HEK293 (cell line): ENCODE measurements at regions not wholly inside any gene's neighbourhood (a gene's known extent, or its start where the extent isn't known, plus 50 kb on each side); places are given as distances from the start of the nearest gene placed in this dataset.
A peak's percentile ranks its signal among the peaks of the same experiment; 100 is the strongest.

ENCODE experiments used
- CTCF ChIA-PET: fragments of 350-600 bp; formaldehyde crosslinking; extraction: SDS; loops from one replicate; lab custom pipeline; 2021; ENCODE audit warnings: antibody characterized with exemption; lab: Yijun Ruan, JAX
- POLR2A ChIA-PET: fragments of 300-600 bp; formaldehyde crosslinking; extraction: SDS; loops from one replicate; lab custom pipeline; 2020; ENCODE audit warnings: antibody characterized with exemption, inconsistent platforms; lab: Yijun Ruan, JAX
- H3K27ac ChIP-seq: fragments of 200-500 bp; sonication (Bioruptor generic); 2 replicates; pipeline ENCODE4 v1.5.1; 2014; ENCODE audit warnings: low read depth, low read length, control low read depth, inconsistent platforms; ENCODE audit errors: extremely low read depth
- H3K36me3 ChIP-seq, 2 experiments: fragments of 200-500 bp in 1 of 2; sonication (Bioruptor generic) in 1 of 2; 1 replicate in 1 of 2; 2 replicates in 1 of 2; pipeline ENCODE4 v1.5.1; 2014 to 2017; ENCODE audit warnings: inconsistent platforms in 2 of 2, low read length in 2 of 2; ENCODE audit not compliant: control insufficient read depth in 2 of 2, insufficient read depth in 1 of 2
- H3K4me1 ChIP-seq: fragments of 200-500 bp; sonication (Bioruptor generic); 2 replicates; pipeline ENCODE4 v1.5.1; 2014; ENCODE audit warnings: mild to moderate bottlenecking, low read length, inconsistent platforms; ENCODE audit not compliant: control insufficient read depth, insufficient read depth
- H3K4me3 ChIP-seq: 2 replicates; pipeline ENCODE4 v1.5.1; 2011; ENCODE audit warnings: low read depth, mild to moderate bottlenecking, control low read depth, low read length, moderate library complexity
- H3K9me3 ChIP-seq: fragments of 200-500 bp; sonication (Bioruptor generic); 2 replicates; pipeline ENCODE4 v1.5.1; 2014; ENCODE audit warnings: low read depth, low read length, inconsistent platforms; ENCODE audit not compliant: control insufficient read depth, insufficient read depth
- REST ChIP-seq: fragments of 450-650 bp; formaldehyde crosslinking; IDR thresholded peaks from 2 replicates; pipeline ENCODE4 v1.5.1; 2016; ENCODE audit warnings: missing biosample characterization, missing genetic modification characterization
- SCRT2 ChIP-seq: fragments of 450-650 bp; formaldehyde crosslinking; IDR thresholded peaks from 2 replicates; pipeline ENCODE4 v1.5.1; 2016; ENCODE audit warnings: missing biosample characterization, missing genetic modification characterization
- TCF7L2 ChIP-seq: IDR thresholded peaks from 2 replicates; pipeline ENCODE4 v1.6.1; 2011; ENCODE audit warnings: low read depth, mild to moderate bottlenecking, inconsistent platforms, low read length, moderate library complexity, borderline replicate concordance
- ZBTB48 ChIP-seq: fragments of 450-650 bp; formaldehyde crosslinking; IDR thresholded peaks from 2 replicates; pipeline ENCODE4 v1.5.1; 2016; ENCODE audit warnings: missing biosample characterization, missing genetic modification characterization
- ZNF146 ChIP-seq: fragments of 450-650 bp; formaldehyde crosslinking; IDR thresholded peaks from 2 replicates; pipeline ENCODE4 v1.5.1; 2016; ENCODE audit warnings: missing biosample characterization, missing genetic modification characterization
- ZNF24 ChIP-seq: fragments of 450-650 bp; formaldehyde crosslinking; IDR thresholded peaks from 2 replicates; pipeline ENCODE4 v1.5.1; 2016; ENCODE audit warnings: missing biosample characterization, missing genetic modification characterization
- ZNF280D ChIP-seq: fragments of 450-650 bp; formaldehyde crosslinking; IDR thresholded peaks from 2 replicates; pipeline ENCODE4 v1.5.1; 2016; ENCODE audit warnings: missing biosample characterization, missing genetic modification characterization
- ZNF311 ChIP-seq: fragments of 450-650 bp; formaldehyde crosslinking; IDR thresholded peaks from 2 replicates; pipeline ENCODE4 v1.5.1; 2017; ENCODE audit warnings: missing biosample characterization, missing genetic modification characterization, borderline replicate concordance
- ZNF449 ChIP-seq: fragments of 450-650 bp; formaldehyde crosslinking; IDR thresholded peaks from 2 replicates; pipeline ENCODE4 v1.5.1; 2017; ENCODE audit warnings: missing biosample characterization, mild to moderate bottlenecking, missing genetic modification characterization, moderate library complexity
- ZNF549 ChIP-seq: fragments of 450-650 bp; IDR thresholded peaks from 2 replicates; pipeline ENCODE4 v1.5.1; 2018; ENCODE audit warnings: missing biosample characterization, missing genetic modification characterization, mild to moderate bottlenecking, inconsistent platforms, moderate library complexity
- ZNF600 ChIP-seq: fragments of 450-650 bp; formaldehyde crosslinking; IDR thresholded peaks from 2 replicates; pipeline ENCODE4 v1.5.1; 2016; ENCODE audit warnings: missing biosample characterization, missing genetic modification characterization
- ZNF776 ChIP-seq: fragments of 450-650 bp; formaldehyde crosslinking; IDR thresholded peaks from 2 replicates; pipeline ENCODE4 v1.5.0; 2017; ENCODE audit warnings: missing biosample characterization, missing genetic modification characterization, borderline replicate concordance
- TF ChIP-seq, protein P1 (sequence below): fragments of 450-650 bp; formaldehyde crosslinking; IDR thresholded peaks from 2 replicates; pipeline ENCODE4; 2016; ENCODE audit warnings: missing biosample characterization, missing genetic modification characterization
- TF ChIP-seq, protein P2 (sequence below): fragments of 450-650 bp; formaldehyde crosslinking; IDR thresholded peaks from 2 replicates; pipeline ENCODE4 v1.5.1; 2016; ENCODE audit warnings: missing biosample characterization, missing genetic modification characterization

GRCh38 chr6:112984899-112985298, 637.8 kb downstream of the RFPL4B start:
- POLR2A ChIA-PET, result no interaction called here
- TF ChIP-seq TCF7L2, result no peak
- CTCF ChIA-PET, result no interaction called here
- H3K27ac ChIP-seq, result no peak overlapping the region
- H3K4me1 ChIP-seq, result peaks cover under 1% of the 10 kb centered on the region; the same call in 1 of the 2 replicates
- H3K36me3 ChIP-seq, result no peaks in the 10 kb centered on the region
- H3K9me3 ChIP-seq, result no peaks in the 10 kb centered on the region
- no peak overlapping the region for H3K4me3 ChIP-seq

DNA sequence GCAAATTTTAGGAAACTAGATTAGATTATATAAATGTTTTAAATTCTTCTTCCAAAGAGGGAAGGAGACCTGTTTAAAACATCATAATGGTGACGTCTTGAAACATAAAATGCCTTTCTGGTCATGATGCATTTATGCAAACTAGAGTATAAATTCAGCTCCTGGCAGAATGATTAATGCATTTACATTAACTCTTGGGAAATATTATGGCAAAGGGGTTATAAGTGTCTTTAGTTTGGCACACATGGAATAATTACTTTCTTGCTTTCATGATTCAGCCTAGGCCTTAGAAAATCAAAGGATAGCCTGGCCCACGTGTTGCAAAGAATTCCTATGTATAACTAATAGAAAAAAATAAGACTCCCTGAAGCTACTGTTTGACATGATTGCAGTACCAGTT, 639.2 kb downstream of the RFPL4B start:
- Histone ChIP-seq H3K36me3 (no peaks in the 10 kb centered on the region), H3K4me3 (no peak overlapping the region), H3K4me1 (no peaks in the 10 kb centered on the region), H3K9me3 (no peaks in the 10 kb centered on the region), H3K27ac (no peak overlapping the region)
- ChIA-PET POLR2A (no interaction called here), CTCF (no interaction called here)
- no peak for TF ChIP-seq ZNF549 (tag by site-specific recombination)
- no peak for TF ChIP-seq ZNF776 (tag by site-specific recombination)
- no peak for TF ChIP-seq ZNF600 (tag by site-specific recombination)
- no peak for TF ChIP-seq SCRT2 (tag by site-specific recombination)
- TF ChIP-seq ZNF280D, result no peak
- no peak for TF ChIP-seq TCF7L2
- no peak for TF ChIP-seq ZBTB48 (tag by site-specific recombination)
- TF ChIP-seq, all 188 proteins: peak for 0

- Histone ChIP-seq H3K4me3 (no peak overlapping the region), H3K9me3 (no peaks in the 10 kb centered on the region), H3K36me3 (no peaks in the 10 kb centered on the region), H3K27ac (no peak overlapping the region), H3K4me1 (no peaks in the 10 kb centered on the region)
- ChIA-PET CTCF (no interaction called here), POLR2A (no interaction called here)
- TF ChIP-seq ZNF449 (tag by site-specific recombination), result no peak
- TF ChIP-seq ZNF311 (tag by site-specific recombination), result no peak
- peak; percentile 48; the same call in 1 of the 2 replicates for TF ChIP-seq ZNF146
- TF ChIP-seq ZNF24 (tag by site-specific recombination), result no peak
- TF ChIP-seq, protein P1, sequence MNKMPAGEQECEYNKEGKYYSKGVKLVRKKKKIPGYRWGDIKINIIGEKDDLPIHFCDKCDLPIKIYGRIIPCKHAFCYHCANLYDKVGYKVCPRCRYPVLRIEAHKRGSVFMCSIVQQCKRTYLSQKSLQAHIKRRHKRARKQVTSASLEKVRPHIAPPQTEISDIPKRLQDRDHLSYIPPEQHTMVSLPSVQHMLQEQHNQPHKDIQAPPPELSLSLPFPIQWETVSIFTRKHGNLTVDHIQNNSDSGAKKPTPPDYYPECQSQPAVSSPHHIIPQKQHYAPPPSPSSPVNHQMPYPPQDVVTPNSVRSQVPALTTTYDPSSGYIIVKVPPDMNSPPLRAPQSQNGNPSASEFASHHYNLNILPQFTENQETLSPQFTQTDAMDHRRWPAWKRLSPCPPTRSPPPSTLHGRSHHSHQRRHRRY (tag by site-specific recombination), result no peak
- TF ChIP-seq REST, result no peak
- TF ChIP-seq, protein P2, sequence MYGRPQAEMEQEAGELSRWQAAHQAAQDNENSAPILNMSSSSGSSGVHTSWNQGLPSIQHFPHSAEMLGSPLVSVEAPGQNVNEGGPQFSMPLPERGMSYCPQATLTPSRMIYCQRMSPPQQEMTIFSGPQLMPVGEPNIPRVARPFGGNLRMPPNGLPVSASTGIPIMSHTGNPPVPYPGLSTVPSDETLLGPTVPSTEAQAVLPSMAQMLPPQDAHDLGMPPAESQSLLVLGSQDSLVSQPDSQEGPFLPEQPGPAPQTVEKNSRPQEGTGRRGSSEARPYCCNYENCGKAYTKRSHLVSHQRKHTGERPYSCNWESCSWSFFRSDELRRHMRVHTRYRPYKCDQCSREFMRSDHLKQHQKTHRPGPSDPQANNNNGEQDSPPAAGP (tag by site-specific recombination), result no peak
These were observed 641.6 kb downstream of the RFPL4B start for GRCh38 chr6:112988748-112989147.
